DMS 273 (cell line): ENCODE measurements at regions not wholly inside any gene's neighbourhood (a gene's known extent, or its start where the extent isn't known, plus 50 kb on each side); places are given as distances from the start of the nearest gene placed in this dataset.
A peak's percentile ranks its signal among the peaks of the same experiment; 100 is the strongest.

ENCODE experiments used
- DNase-seq: peaks from one replicate; lab custom pipeline; 2025; ENCODE audit not compliant: unreplicated experiment; lab: John Stamatoyannopoulos, UW

GRCh38 chr16:65222536-65222935 is 100.7 kb upstream of the CDH11 start:
- DNase-seq = no peak

- no peak for DNase-seq
Measured at GRCh38 chr16:65222049-65222448, 100.2 kb upstream of the CDH11 start.

GRCh38 chr16:65219786-65220185 is 97.9 kb upstream of the CDH11 start:
- no peak for DNase-seq

- DNase-seq = no peak
Measured at GRCh38 chr16:65218348-65218747, 96.5 kb upstream of the CDH11 start.

- DNase-seq = no peak
Measured at GRCh38 chr16:65213866-65214595, 92.2 kb upstream of the CDH11 start.

- DNase-seq = no peak
Measured at GRCh38 chr16:65212791-65213190, 90.9 kb upstream of the CDH11 start.

- DNase-seq = no peak
Measured at GRCh38 chr16:65212240-65212639, 90.4 kb upstream of the CDH11 start.

GRCh38 chr16:65202461-65202860 is 80.6 kb upstream of the CDH11 start:
- no peak for DNase-seq

GRCh38 chr16:65201511-65201910 is 79.6 kb upstream of the CDH11 start:
- no peak for DNase-seq

GRCh38 chr16:65200857-65201256 is 79.0 kb upstream of the CDH11 start:
- DNase-seq = no peak

GRCh38 chr16:65200156-65200773 is 78.4 kb upstream of the CDH11 start:
- no peak for DNase-seq

GRCh38 chr16:65196420-65197075 is 74.7 kb upstream of the CDH11 start:
- no peak for DNase-seq

GRCh38 chr16:65195998-65196397 is 74.1 kb upstream of the CDH11 start:
- DNase-seq = no peak

GRCh38 chr16:65185241-65185778 is 63.4 kb upstream of the CDH11 start:
- no peak for DNase-seq

GRCh38 chr16:65181071-65181561 is 59.3 kb upstream of the CDH11 start:
- peak; percentile 1 for DNase-seq

- DNase-seq = no peak
Measured at GRCh38 chr16:65178151-65178550, 56.3 kb upstream of the CDH11 start.

- no peak for DNase-seq
Measured at GRCh38 chr16:65176603-65177002, 54.7 kb upstream of the CDH11 start.

- DNase-seq = no peak
Measured at GRCh38 chr16:65172356-65172755, 50.5 kb upstream of the CDH11 start.
